ENCODE measurements at regions not wholly inside any gene's neighbourhood (a gene's known extent, or its start where the extent isn't known, plus 50 kb on each side); places are given as distances from the start of the nearest gene placed in this dataset.

GRCh38 chr20:30599990-30600389 lies 657.5 kb upstream of the DEFB115 start:
- Histone ChIP-seq H3K27ac (no peak overlapping the region), H3K27me3 (no peaks in the 10 kb centered on the region), H3K4me3 (no peak overlapping the region), H3K36me3 (no peaks in the 10 kb centered on the region), H3K9me3 (no peaks in the 10 kb centered on the region), H3K4me1 (no peaks in the 10 kb centered on the region)
- in situ Hi-C loops (cut with MboI; ENCODE audit: low sequenced_read_pairs in 4 of 4) = no loop called here
- intact Hi-C loops (cut with DNase I; ENCODE audit: low total_unique reads) = no loop called here
- ATAC-seq = no peak
- DNase-seq = no peak
- TF ChIP-seq CTCF (IDR thresholded peaks at IDR 0.05 in 4 of 5, conservative IDR thresholded peaks at IDR 0.05 in 1 of 5) = no peak
- no peak for TF ChIP-seq POLR2A (IDR thresholded peaks at IDR 0.05)

GRCh38 chr20:30601974-30602373 lies 655.5 kb upstream of the DEFB115 start:
- Histone ChIP-seq H3K27ac (no peak overlapping the region), H3K4me1 (no peaks in the 10 kb centered on the region), H3K36me3 (no peaks in the 10 kb centered on the region), H3K9me3 (peaks cover 0 to 4% (median 0%) of the 10 kb centered on the region in 3 donors), H3K4me3 (no peak overlapping the region), H3K27me3 (no peaks in the 10 kb centered on the region)
- DNase-seq = no peak
- no peak for TF ChIP-seq CTCF (IDR thresholded peaks at IDR 0.05 in 4 of 5, conservative IDR thresholded peaks at IDR 0.05 in 1 of 5)
- TF ChIP-seq POLR2A (IDR thresholded peaks at IDR 0.05) = no peak
- in situ Hi-C loops (cut with MboI; ENCODE audit: low sequenced_read_pairs in 4 of 4) = no loop called here
- ATAC-seq = no peak
- intact Hi-C loops (cut with DNase I; ENCODE audit: low total_unique reads) = no loop called here

GRCh38 chr20:30602424-30602823 lies 655.0 kb upstream of the DEFB115 start:
- Histone ChIP-seq H3K36me3 (no peaks in the 10 kb centered on the region), H3K27me3 (no peaks in the 10 kb centered on the region), H3K9me3 (peaks cover 0 to 6% (median 0%) of the 10 kb centered on the region in 3 donors), H3K4me1 (no peaks in the 10 kb centered on the region), H3K4me3 (no peak overlapping the region), H3K27ac (no peak overlapping the region)
- in situ Hi-C loops (cut with MboI; ENCODE audit: low sequenced_read_pairs in 4 of 4) (no loop called here), intact Hi-C loops (cut with DNase I; ENCODE audit: low total_unique reads) (no loop called here)
- DNase-seq = no peak
- no peak for ATAC-seq
- no peak for TF ChIP-seq CTCF (IDR thresholded peaks at IDR 0.05 in 4 of 5, conservative IDR thresholded peaks at IDR 0.05 in 1 of 5)
- no peak for TF ChIP-seq POLR2A (IDR thresholded peaks at IDR 0.05)

- no peak overlapping the region for H3K27ac ChIP-seq
- H3K4me1 ChIP-seq = no peaks in the 10 kb centered on the region
- no peak for DNase-seq
- no peak overlapping the region for H3K4me3 ChIP-seq
- H3K27me3 ChIP-seq = no peaks in the 10 kb centered on the region
- intact Hi-C loops (cut with DNase I; ENCODE audit: low total_unique reads) = no loop called here
- TF ChIP-seq CTCF (IDR thresholded peaks at IDR 0.05 in 4 of 5, conservative IDR thresholded peaks at IDR 0.05 in 1 of 5) (no peak), POLR2A (IDR thresholded peaks at IDR 0.05) (no peak)
- H3K9me3 ChIP-seq = peaks cover 0 to 6% (median 0%) of the 10 kb centered on the region in 3 donors
- in situ Hi-C loops (cut with MboI; ENCODE audit: low sequenced_read_pairs in 4 of 4) = no loop called here
- no peaks in the 10 kb centered on the region for H3K36me3 ChIP-seq
- no peak for ATAC-seq
Measured at GRCh38 chr20:30606990-30607389, 650.5 kb upstream of the DEFB115 start.

GRCh38 chr20:30610029-30610693 lies 647.3 kb upstream of the DEFB115 start:
- no peak for DNase-seq
- no peak overlapping the region for H3K27ac ChIP-seq
- intact Hi-C loops (cut with DNase I; ENCODE audit: low total_unique reads) = no loop called here
- peaks cover 0 to 6% (median 0%) of the 10 kb centered on the region in 3 donors for H3K9me3 ChIP-seq
- in situ Hi-C loops (cut with MboI; ENCODE audit: low sequenced_read_pairs in 4 of 4) = no loop called here
- TF ChIP-seq CTCF (IDR thresholded peaks at IDR 0.05 in 4 of 5, conservative IDR thresholded peaks at IDR 0.05 in 1 of 5) = no peak
- TF ChIP-seq POLR2A (IDR thresholded peaks at IDR 0.05) = no peak
- H3K36me3 ChIP-seq = no peaks in the 10 kb centered on the region
- H3K4me3 ChIP-seq = no peak overlapping the region
- no peaks in the 10 kb centered on the region for H3K4me1 ChIP-seq
- H3K27me3 ChIP-seq = no peaks in the 10 kb centered on the region
- ATAC-seq = no peak

Measured in gastrocnemius medialis (tissue), 4 donors.